ENCODE measurements at regions not wholly inside any gene's neighbourhood (a gene's known extent, or its start where the extent isn't known, plus 50 kb on each side); places are given as distances from the start of the nearest gene placed in this dataset.

- TF ChIP-seq CTCF (CRISPR knock-in tag; IDR thresholded peaks at IDR 0.05) (peak; percentile 81), FOXC1 (CRISPR knock-in tag; IDR thresholded peaks at IDR 0.05; ENCODE audit: borderline replicate concordance) (no peak)
Observed at GRCh38 chr17:79388556-79389295, 222.1 kb downstream of the RBFOX3 start (continued).

- no TSS peak for BruUV-seq (replicated peaks)
- POLR2A ChIA-PET, result interaction anchor here (1.1 kb wide), 1 partner anchor 361 kb away, joined by 3 read pairs; no protein-coding TSS in a partner anchor
Observed at GRCh38 chr17:79387783-79388182, 223.1 kb downstream of the RBFOX3 start.

More at GRCh38 chr17:79387783-79388182, 223.1 kb downstream of the RBFOX3 start:
- 32% methylated on average over 6 of the region's 6 CpGs for WGBS (ENCODE audit: low lambda C conversion rate)
- H3K4me3 ChIP-seq (replicated peaks in 1 of 3; ENCODE audit: insufficient read depth in 1 of 3, low read depth in 2 of 3, low read length in 3 of 3), result no peak overlapping the region
- H3K36me3 ChIP-seq (replicated peaks in 1 of 2; ENCODE audit: control insufficient read depth in 1 of 2, insufficient read depth in 2 of 2, low read length in 2 of 2), result no peaks in the 10 kb centered on the region
- no peak overlapping the region for H3K27ac ChIP-seq (ENCODE audit: extremely low read length, insufficient read depth, low read length)
- no peaks in the 10 kb centered on the region for H3K4me1 ChIP-seq (ENCODE audit: insufficient read depth, low read length)
- DNase-seq (ENCODE audit: low spot score) (no peak), ATAC-seq (no peak), FAIRE-seq (no peak)
- H3K79me2 ChIP-seq (ENCODE audit: insufficient read depth, low read length), result no peaks in the 10 kb centered on the region
- CTCF ChIA-PET (ENCODE audit: low intra/inter-chr PET ratio, low total read pairs), result interaction anchor here (1.8 kb wide), 1 partner anchor 300 kb away, joined by 15 read pairs; no protein-coding TSS in a partner anchor
- TF ChIP-seq MNT (IDR thresholded peaks at IDR 0.05), result peak; percentile 94
- no peak for TF ChIP-seq MIXL1 (CRISPR knock-in tag; IDR thresholded peaks at IDR 0.05)
- TF ChIP-seq SKIL (CRISPR knock-in tag; IDR thresholded peaks at IDR 0.05; ENCODE audit: borderline replicate concordance), result 0 out of 2 replicates have a peak, but pooled peaks have one; percentile 31
- TF ChIP-seq ATF6 (CRISPR knock-in tag; conservative IDR thresholded peaks at IDR 0.05), result no peak
- TF ChIP-seq ZNF776 (CRISPR knock-in tag; IDR thresholded peaks at IDR 0.05), result 0 out of 2 replicates have a peak, but pooled peaks have one; percentile 23
- in situ Hi-C loops (cut with HindIII; ENCODE audit: extremely low pct_ligation_motif_present, low pct_unique_long_range_greater_than_20kb), result loop anchor here (5.0 kb wide), 2 partner anchors 200 to 300 kb away; no protein-coding TSS in a partner anchor
- no peaks in the 10 kb centered on the region for H3K9me3 ChIP-seq (ENCODE audit: low read length)
- intact Hi-C loops (cut with micrococcal nuclease; ENCODE audit: unreplicated experiment), result no loop called here
- H3K27me3 ChIP-seq (ENCODE audit: control insufficient read depth in 1 of 2, insufficient read depth in 2 of 2, low read length in 2 of 2), result peaks cover 21 to 77% of the 10 kb centered on the region in 2 experiments
- H4K20me1 ChIP-seq (ENCODE audit: insufficient read depth, low read length), result no peaks in the 10 kb centered on the region; the same call in 1 of the 2 replicates
- H3K9ac ChIP-seq (ENCODE audit: insufficient read depth, low read depth, low read length), result no peak overlapping the region
- H2AFZ ChIP-seq (ENCODE audit: low read length), result no peak overlapping the region
- no peak overlapping the region for H3K4me2 ChIP-seq (ENCODE audit: low read depth, low read length)

Data from HepG2 (cell line).